HUDEP-2 (cell line): ENCODE measurements at regions not wholly inside any gene's neighbourhood (a gene's known extent, or its start where the extent isn't known, plus 50 kb on each side); places are given as distances from the start of the nearest gene placed in this dataset.

Experiments used
- DNase-seq, 76 experiments: peaks; one replicate each; lab custom pipeline; 2025; ENCODE audit not compliant: unreplicated experiment in 76 of 76; lab: John Stamatoyannopoulos, UW

DNA sequence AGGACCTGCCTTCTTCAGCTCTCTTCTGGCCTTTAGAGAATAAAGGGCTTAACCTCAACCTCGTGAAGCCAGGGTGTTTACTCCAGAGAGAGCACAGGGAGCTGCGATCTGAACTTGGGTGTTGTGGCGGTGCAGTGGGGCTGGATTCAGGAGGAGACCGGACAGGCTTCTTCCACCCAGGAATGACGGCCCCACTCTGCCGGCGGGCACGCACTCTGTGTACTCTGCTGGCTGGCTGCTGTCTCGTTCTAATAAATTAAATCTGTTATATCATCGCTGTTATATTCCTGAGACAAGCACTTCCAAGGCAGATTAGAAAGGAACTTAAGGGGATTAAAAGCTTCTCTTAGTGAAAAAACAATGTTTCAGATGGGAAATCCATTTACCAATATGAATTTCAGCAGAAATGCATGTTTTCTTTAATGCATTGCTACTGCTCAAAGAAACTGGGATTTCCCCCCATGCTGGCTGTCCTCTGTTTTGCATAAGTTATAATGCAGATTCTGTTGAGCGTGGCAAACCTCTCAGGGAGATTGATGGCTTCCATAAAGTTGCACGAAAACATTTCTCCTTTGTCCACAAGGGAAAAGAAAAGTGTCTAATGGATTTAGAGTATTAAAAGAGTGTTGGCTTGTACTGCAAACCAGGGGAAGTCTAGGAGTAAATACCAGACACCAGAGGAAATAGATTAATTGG lies 168.6 kb upstream of the IRX3 start:
- no peak for DNase-seq

- DNase-seq = no peak
Observed at GRCh38 chr16:54454616-54455015, 168.0 kb upstream of the IRX3 start.

DNA sequence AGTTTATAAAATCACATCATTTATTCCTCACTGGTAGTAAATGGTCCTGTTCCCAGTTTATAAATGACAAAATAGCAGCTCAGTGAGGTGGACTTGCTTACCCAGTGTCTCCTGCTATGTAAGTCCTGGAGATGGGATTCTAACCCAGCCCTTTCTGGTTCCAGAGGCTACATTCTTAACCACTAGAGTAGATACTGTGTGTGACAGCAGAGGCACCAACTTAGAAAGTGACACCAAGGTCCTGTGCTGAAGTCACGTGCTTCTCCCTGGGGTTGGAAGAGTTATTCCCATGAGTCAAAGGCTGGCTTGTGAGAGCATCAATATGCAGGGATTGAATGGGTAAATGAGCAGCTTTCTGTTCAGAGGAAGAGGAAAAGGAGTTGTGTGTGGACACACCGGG lies 167.3 kb upstream of the IRX3 start:
- DNase-seq = no peak

- peak in 20 of 76 experiments; percentile 1 to 51 (median 8) for DNase-seq
Observed at GRCh38 chr16:54447576-54448440, 161.2 kb upstream of the IRX3 start.

GRCh38 chr16:54446639-54447038 lies 160.1 kb upstream of the IRX3 start:
- no peak for DNase-seq

GRCh38 chr16:54444851-54445458 lies 158.4 kb upstream of the IRX3 start:
- no peak for DNase-seq

- no peak for DNase-seq
Observed at GRCh38 chr16:54443839-54444238, 157.3 kb upstream of the IRX3 start.

GRCh38 chr16:54443352-54443751 lies 156.8 kb upstream of the IRX3 start:
- DNase-seq = no peak

GRCh38 chr16:54442864-54443263 lies 156.3 kb upstream of the IRX3 start:
- DNase-seq = no peak

DNA sequence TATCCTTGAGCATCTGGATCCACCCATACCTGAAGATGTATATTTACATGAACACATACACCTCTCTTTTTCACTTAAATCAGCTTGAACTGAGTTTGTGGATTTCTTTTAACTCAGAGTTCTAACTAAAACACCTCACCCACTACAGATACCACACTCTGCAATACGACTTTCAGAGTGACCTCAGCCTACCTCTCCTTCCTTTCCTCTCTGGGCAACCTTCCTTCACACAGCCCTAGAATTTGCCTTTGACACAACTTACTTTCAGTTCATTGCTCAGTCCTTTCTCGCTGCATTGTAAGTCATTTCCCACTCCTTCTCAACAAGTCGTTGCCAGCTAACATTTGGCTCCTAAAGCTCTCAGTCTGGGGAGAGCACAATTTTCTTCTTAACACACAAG lies 151.9 kb upstream of the IRX3 start:
- DNase-seq = no peak

GRCh38 chr16:54437921-54438320 lies 151.3 kb upstream of the IRX3 start:
- no peak for DNase-seq

- DNase-seq = no peak
Observed at GRCh38 chr16:54437401-54437800, 150.8 kb upstream of the IRX3 start.

DNA sequence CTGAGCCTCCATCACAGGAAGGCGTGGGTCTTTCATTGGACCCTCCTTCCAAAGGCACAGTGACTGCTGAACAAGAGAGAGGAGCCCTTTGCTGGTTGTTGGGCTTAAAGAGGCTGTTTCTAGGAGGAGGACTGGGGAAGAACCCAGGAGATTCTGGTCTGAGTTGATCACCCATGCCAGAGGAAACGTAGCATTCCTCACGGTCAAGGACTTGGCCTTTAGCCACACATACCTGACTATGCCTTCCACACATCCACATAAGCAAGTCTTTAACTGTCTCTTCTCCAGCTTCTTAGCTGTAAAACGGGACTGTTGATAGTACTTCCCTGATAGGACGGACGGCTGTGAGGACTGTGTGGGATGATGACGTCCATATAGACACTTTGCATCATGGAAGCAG lies 149.8 kb upstream of the IRX3 start:
- no peak for DNase-seq

DNA sequence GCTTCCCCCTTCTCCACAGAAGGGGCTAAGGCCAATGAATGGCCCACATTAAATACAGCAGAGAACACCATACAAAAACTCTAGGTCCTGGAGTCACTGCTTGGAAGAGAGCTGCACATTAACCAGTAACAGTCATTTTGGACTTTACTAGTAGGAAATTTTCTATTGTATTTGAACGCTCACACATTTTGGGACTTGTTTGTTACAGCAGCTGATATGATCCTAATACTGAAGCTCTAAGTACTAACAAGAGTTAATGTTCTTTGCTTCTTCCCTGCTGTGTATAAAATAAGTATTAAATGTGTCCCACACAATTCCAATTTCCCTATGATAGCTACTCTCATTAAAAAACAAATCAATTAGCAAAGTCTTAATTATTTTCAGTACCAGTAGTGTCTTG lies 148.3 kb upstream of the IRX3 start:
- no peak for DNase-seq

DNA sequence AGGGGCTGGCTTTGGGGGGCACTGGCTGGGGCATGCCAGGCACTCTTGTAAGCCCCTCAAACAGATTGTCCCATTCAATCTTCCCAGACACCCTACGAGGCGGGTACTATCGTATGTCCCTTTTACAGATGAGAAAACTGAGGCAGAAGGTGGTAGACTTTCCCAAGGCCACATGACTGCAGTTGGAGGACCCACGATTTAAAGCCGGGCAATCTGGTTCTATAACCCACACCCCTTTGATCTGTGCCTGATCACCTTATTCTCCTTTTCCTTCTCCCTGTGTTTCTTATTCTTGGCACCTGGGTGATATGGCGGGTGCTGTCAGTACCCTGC lies 146.3 kb upstream of the IRX3 start:
- DNase-seq = no peak

DNA sequence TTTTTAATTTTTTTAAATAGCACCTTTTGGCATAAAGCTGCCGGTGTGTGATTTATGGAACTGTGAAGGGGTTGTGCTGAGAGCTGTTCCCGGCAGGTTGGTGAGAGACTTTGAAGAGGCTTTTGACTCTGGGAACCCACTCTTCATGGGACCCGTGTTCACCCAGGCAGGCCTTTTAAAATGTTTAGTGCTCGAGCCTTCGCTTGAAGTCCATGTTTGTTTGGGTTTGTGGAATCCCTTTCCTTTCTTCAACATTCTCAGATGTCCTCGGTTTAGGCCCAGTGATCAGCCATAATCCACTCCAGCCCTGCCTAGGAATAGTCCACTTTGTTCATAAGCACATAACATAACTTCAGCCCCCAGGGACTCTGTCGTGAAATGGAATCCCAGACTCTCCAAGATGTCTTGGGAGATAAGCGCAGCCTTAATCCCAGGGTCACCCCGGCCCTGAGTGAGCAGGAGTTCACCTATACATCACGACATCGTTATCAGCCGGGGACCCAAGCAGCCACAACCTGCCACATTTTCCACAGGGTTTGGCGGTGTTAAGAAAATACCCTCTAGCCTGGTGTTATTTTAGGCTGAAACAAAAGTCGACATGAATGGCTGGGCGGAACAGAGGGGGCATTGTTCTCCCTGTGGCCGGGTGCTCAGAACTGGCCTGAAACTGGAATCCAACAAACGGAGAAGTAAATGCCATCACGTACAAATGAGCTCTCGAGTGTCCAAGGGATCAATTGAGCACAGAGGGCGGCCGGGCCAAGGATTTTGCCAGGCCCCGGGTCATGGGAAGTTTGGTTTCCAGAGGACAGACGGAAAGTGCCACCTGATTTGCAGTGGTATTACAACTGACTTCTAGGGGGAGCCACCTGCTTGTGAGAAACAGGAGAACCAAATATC lies 145.7 kb upstream of the IRX3 start:
- no peak for DNase-seq

DNA sequence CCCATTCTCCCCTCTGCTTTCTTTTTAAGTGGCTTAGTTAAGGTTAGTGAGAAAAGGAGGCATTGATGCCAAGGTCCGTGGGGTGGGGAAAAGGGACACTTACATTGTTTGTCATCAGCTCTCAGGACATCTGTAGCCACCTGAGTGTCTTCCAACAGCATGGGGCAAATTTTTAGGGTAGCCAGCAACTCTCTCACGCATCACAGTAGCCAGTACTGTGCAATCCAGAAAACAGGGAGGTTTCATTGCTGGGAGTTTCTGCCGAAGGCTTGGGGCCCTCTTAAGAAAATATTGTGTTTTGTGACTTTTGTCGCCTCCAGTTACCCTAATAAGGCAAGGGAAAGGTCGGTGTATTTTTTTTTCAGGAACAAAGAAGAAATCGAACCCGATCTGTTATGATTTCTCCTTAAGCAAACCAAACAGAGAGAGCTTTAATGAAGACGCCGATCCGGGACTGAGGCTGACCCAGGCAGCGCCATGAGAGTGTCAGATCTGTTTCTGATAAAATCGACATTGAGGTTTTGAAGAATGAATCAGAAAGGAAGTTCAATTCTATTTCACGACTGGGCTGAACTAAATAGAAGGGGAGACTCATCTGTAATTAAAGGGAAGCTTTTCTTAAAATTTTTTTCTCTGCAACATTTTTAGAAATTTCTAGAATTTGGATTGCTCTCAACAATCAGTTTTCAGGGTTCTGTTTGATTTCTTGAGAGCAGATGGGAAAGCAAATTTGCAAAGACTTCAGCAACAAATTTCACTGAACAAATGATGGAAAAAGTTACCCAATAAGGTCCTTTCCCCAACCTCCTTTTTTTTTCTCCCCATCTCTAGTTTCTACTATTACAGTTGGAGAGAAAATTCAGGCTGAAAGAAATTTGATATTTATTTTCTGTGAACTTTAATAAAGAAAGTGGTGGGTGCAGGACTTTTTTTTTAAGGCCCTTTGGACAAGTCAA lies 144.7 kb upstream of the IRX3 start:
- no peak for DNase-seq

DNA sequence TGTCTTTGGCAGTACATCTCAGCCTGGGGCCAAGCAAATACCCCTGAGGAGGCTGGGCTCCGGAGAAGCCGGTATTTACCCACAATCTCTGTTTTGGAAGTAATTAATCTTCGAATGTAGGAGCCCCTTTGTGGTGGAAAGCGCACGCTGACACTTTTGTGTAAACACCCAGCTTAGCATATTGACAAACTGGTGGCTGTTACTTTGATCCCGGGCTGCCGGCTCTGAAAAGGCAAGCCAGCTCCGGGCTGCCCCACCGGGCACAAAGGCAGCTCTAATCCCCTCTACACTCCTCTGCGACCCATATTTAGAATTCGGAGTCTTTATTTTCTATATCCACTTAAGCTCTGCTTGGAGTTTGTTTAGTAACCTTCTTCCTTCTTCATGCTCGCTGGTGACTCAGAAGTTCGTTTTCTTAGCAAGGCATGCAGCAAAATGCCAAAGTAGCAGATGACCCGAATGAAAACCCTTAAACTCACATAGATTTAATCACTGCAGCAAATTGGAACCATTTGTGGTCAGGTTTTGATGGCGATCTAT lies 144.0 kb upstream of the IRX3 start:
- DNase-seq = no peak

- no peak for DNase-seq
Observed at GRCh38 chr16:54429029-54429428, 142.4 kb upstream of the IRX3 start.

- peak in 1 of 76 experiments; percentile 3 for DNase-seq
Observed at GRCh38 chr16:54426553-54426849, 139.9 kb upstream of the IRX3 start.
